ENCODE measurements at regions not wholly inside any gene's neighbourhood (a gene's known extent, or its start where the extent isn't known, plus 50 kb on each side); places are given as distances from the start of the nearest gene placed in this dataset.

DNA sequence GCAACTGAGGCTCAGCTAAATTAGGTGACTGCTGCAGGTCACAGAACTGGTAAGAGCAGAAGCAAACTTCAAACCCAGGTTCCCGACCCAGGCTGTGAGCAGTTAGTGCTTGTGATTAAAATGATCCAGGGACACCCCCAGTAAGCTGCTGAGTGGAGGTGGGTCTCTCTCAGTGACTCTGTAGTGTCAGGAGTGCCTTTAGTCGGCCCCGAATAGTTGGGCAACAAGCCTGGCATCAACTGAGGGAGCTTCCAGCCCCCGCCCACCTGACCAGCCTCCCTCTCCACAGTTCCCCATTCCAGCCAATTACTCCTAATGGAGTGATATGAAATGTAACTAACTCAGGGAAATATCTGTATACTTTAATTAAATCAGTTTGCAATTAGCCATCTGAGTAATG lies 168.0 kb upstream of the SMAD3 start:
- TF ChIP-seq, protein P1, sequence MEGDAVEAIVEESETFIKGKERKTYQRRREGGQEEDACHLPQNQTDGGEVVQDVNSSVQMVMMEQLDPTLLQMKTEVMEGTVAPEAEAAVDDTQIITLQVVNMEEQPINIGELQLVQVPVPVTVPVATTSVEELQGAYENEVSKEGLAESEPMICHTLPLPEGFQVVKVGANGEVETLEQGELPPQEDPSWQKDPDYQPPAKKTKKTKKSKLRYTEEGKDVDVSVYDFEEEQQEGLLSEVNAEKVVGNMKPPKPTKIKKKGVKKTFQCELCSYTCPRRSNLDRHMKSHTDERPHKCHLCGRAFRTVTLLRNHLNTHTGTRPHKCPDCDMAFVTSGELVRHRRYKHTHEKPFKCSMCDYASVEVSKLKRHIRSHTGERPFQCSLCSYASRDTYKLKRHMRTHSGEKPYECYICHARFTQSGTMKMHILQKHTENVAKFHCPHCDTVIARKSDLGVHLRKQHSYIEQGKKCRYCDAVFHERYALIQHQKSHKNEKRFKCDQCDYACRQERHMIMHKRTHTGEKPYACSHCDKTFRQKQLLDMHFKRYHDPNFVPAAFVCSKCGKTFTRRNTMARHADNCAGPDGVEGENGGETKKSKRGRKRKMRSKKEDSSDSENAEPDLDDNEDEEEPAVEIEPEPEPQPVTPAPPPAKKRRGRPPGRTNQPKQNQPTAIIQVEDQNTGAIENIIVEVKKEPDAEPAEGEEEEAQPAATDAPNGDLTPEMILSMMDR (conservative IDR thresholded peaks at IDR 0.05) = no peak

DNA sequence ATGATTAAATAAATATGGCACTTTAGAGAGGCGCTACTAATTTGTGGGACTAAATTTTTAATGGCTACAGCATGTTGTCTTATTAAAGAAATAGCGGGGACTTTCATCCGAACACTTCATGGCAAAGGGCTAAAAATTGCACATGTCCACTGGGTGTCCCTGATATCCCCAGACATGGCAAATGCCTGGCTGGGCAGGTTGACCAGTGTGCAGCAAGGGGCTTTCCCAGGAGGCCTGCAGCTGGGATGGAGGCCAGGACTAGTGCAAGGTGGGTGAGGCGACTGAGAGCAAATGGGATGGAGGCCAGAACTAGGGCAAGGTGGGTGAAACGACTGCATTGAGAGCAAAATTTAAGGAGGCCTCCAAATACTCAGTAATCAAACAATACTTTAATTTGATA lies 167.4 kb upstream of the SMAD3 start:
- TF ChIP-seq, protein P1 (conservative IDR thresholded peaks at IDR 0.05) = no peak
- H3K27ac ChIP-seq = no peak overlapping the region

More for the DNA sequence above, 168.0 kb upstream of the SMAD3 start:
- no peak overlapping the region for H3K27ac ChIP-seq

DNA sequence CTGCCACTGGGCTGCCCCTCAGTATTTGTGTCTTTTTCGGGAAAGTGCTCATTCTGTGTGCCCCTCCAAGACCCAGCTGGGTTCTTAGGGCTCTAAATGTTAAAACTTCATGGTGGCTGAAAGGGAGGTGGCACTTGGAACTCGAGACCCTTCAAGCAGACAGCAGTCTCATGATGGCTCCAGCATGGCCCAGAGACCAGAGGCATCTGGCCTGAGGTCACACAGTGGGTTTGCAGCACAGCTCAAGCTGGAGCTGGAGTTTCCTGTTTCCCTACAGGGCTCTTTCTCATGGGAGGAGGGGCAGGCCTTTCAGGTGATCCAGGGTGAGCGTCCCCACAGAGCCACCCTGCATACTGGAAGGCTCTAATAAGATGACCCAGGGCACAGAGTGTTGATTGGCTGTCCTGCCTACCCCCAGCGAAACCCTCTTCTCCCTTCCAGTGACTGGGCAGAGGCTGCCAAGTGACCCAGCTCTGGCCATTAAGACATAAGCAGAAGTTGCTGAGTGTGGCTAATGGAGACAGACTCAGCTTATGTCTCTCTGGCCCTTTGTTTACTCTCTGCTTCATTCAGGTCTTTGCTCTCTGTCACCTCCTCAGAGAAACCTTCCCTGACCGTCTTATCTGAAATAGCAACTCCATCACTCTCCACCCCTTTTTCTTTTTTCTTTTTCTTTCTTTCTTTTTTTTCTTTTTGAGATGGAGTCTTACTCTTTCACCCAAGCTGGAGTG lies 166.6 kb upstream of the SMAD3 start:
- TF ChIP-seq, protein P1 (conservative IDR thresholded peaks at IDR 0.05) = no peak
- no peak overlapping the region for H3K27ac ChIP-seq

DNA sequence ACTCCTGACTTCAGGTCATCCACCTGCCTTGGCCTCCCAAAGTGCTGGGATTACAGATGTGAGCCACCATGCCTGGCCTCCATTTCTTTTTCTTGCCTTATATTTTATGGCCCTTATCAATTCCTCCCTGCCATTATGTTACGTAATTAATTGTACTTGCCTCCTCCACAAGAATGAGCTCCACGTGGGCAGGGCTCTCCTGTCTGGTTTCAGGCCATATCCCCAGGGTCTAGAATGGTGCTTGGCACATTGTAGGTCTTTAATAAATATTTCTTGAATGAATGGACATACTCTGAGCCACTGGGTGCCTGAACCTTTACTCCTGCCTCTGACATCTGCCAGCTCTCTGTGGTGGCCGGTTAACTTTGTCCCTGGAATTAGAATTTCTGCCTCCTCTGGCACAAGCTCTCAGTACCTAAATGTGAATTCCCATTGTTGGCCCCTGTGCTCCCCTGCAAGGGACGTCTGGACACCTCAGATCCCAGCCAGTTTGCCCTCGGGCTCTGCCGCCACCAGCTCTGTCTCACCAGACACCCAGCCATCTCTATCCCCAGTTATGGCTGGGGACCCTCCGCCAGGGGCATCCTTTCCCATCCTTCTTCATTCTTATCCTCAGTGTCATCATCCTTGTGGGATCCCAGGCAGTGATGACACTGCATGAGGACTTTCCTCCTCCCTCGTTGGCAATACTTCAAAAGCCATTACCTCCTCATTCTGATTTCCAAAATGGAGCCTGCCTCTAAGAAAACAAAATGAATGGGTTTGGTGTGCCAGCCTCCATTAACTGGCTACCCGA lies 165.6 kb upstream of the SMAD3 start:
- TF ChIP-seq, protein P1 (conservative IDR thresholded peaks at IDR 0.05) = no peak
- no peak overlapping the region for H3K27ac ChIP-seq

DNA sequence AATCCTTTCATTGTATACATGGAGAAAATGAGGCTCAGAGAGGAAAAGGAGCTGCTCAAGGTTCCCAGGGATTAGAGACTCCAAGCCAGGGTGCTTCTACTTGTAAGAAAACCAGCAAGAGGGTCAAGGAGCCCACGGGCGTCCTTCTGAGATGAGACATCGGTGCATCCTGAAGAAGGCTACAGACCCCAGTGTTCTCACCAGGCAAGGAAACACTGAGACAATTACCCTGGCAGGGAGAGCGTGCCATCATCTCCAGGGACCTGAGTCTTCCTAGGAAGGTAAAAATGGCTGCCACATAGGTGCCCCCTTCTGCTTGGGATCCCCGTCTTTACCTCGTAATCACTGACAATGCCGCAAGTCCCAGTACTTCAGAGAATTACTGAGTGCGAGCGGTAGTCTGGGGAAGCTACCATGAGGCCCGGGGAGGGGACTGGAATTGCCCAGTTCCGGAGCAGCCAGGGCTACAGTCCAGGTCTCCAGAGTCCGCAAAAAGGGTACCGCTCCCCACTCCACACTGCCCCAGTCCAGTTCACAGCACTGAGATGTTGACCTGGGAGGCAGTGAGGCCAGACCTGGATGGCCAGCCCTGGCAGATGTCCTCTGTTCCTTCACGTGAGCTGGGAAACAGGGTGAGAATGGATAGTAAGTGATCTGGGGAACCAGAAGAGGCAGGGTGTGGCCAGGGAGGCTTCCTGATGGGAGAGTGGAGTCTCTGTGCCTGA lies 164.7 kb upstream of the SMAD3 start:
- TF ChIP-seq, protein P1 (conservative IDR thresholded peaks at IDR 0.05) = no peak
- no peak overlapping the region for H3K27ac ChIP-seq

DNA sequence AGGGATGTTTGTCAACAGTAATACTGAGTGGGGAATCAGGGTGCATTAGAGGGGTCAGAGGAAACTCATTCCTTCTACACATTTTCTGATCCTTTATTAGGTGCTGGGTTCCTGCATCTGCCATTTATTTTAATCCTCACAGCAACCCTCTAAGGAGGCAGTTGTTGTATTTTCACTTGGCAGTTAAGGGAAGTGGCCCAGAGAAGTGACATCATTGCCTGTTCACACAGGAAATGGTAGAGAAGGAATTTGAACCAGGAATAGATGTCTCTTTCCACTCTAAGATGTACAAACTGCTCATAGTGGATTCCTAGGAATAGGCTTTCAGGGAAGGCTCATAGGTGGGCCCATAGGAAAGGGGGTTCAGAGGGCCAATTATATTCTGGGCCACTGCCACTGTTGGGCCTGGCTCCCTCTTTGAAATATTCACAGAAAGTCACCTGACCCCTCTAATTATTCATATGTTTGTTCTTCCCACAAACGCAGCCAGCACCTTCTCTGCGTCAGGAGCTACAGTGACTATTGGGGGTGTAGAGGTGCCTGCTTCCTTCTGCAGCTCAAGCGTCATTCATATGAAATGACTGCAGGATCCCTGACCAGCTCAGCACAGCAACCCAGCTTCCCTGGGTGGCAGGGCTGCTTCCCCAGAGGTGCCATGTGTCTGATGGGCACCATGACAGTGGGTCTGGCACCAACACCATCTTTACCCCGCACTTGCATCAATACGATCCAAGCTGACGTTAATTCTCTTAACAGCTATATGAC lies 163.9 kb upstream of the SMAD3 start:
- H3K27ac ChIP-seq = no peak overlapping the region
- TF ChIP-seq, protein P1 (conservative IDR thresholded peaks at IDR 0.05) = no peak
